ENCODE measurements at regions not wholly inside any gene's neighbourhood (a gene's known extent, or its start where the extent isn't known, plus 50 kb on each side); places are given as distances from the start of the nearest gene placed in this dataset.

GRCh38 chr9:89826186-89826585 lies 221.4 kb downstream of the GADD45G start (continued):
- TF ChIP-seq, protein P1, sequence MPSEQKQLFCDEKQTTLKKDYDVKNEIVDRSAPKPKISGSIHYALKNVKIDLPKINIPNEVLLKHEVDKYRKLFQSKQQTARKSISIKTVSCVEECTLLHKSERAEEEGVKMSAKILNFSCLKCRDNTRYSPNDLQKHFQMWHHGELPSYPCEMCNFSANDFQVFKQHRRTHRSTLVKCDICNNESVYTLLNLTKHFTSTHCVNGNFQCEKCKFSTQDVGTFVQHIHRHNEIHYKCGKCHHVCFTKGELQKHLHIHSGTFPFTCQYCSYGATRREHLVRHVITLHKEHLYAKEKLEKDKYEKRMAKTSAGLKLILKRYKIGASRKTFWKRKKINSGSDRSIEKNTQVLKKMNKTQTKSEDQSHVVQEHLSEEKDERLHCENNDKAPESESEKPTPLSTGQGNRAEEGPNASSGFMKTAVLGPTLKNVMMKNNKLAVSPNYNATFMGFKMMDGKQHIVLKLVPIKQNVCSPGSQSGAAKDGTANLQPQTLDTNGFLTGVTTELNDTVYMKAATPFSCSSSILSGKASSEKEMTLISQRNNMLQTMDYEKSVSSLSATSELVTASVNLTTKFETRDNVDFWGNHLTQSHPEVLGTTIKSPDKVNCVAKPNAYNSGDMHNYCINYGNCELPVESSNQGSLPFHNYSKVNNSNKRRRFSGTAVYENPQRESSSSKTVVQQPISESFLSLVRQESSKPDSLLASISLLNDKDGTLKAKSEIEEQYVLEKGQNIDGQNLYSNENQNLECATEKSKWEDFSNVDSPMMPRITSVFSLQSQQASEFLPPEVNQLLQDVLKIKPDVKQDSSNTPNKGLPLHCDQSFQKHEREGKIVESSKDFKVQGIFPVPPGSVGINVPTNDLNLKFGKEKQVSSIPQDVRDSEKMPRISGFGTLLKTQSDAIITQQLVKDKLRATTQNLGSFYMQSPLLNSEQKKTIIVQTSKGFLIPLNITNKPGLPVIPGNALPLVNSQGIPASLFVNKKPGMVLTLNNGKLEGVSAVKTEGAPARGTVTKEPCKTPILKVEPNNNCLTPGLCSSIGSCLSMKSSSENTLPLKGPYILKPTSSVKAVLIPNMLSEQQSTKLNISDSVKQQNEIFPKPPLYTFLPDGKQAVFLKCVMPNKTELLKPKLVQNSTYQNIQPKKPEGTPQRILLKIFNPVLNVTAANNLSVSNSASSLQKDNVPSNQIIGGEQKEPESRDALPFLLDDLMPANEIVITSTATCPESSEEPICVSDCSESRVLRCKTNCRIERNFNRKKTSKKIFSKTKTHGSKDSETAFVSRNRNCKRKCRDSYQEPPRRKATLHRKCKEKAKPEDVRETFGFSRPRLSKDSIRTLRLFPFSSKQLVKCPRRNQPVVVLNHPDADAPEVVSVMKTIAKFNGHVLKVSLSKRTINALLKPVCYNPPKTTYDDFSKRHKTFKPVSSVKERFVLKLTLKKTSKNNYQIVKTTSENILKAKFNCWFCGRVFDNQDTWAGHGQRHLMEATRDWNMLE (tag by site-specific recombination; conservative IDR thresholded peaks at IDR 0.05; ENCODE audit: low read depth) = no peak
- no peak for TF ChIP-seq ZNF664 (tag by site-specific recombination; IDR thresholded peaks at IDR 0.05)

DNA sequence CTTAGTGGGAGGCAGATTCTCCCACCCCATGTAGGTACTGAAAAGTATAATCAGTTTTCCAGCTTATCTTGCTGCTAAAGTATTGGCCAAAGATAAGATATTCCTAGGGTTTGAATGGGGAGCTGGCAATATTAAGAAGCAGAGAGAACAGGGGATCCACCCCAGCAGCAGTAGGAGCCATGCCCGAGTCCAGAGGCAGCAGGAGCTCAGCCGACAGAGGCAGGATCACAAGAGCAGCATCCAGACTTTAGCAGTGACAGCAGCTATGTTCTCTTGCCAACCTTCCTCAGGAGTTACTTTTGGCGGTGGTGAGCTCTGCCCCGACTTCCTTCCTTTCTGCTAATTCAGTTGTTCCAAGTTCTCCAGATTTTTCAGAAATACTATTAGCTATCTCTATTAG lies 224.5 kb downstream of the GADD45G start:
- no peaks in the 10 kb centered on the region for H3K4me1 ChIP-seq (ENCODE audit: control insufficient read depth, insufficient read depth, low read length)
- no peak overlapping the region for H3K27ac ChIP-seq (ENCODE audit: extremely low read depth, low read depth, low read length)
- H3K9me3 ChIP-seq (ENCODE audit: control insufficient read depth, insufficient read depth, low read depth, low read length) = no peaks in the 10 kb centered on the region
- no peak overlapping the region for H3K4me3 ChIP-seq (ENCODE audit: low read depth, low read length)
- POLR2A ChIA-PET = no interaction called here
- TF ChIP-seq ZNF626 (tag by site-specific recombination; IDR thresholded peaks at IDR 0.05) = no peak
- no peak for TF ChIP-seq SCRT2 (tag by site-specific recombination; IDR thresholded peaks at IDR 0.05)
- no peak for TF ChIP-seq REST (tag by site-specific recombination; IDR thresholded peaks at IDR 0.05)
- TF ChIP-seq KLF10 (tag by site-specific recombination; IDR thresholded peaks at IDR 0.05) = no peak
- TF ChIP-seq WT1 (tag by site-specific recombination; IDR thresholded peaks at IDR 0.05) = no peak
- TF ChIP-seq ZNF610 (tag by site-specific recombination; IDR thresholded peaks at IDR 0.05; ENCODE audit: borderline replicate concordance) = no peak
- TF ChIP-seq OSR2 (tag by site-specific recombination; IDR thresholded peaks at IDR 0.05) = no peak
- no peak for TF ChIP-seq ZBTB48 (tag by site-specific recombination; IDR thresholded peaks at IDR 0.05)
- TF ChIP-seq HOXD13 (CRISPR knock-in tag; IDR thresholded peaks at IDR 0.05; ENCODE audit: borderline replicate concordance) = no peak
- no peak for TF ChIP-seq ZSCAN18 (tag by site-specific recombination; IDR thresholded peaks at IDR 0.05)
- no peak for TF ChIP-seq KLF8 (tag by site-specific recombination; IDR thresholded peaks at IDR 0.05)
- TF ChIP-seq ZNF362 (tag by site-specific recombination; IDR thresholded peaks at IDR 0.05) = no peak
- no peak for TF ChIP-seq ZNF704 (tag by site-specific recombination; IDR thresholded peaks at IDR 0.05)
- TF ChIP-seq GLIS1 (tag by site-specific recombination; IDR thresholded peaks at IDR 0.05) = no peak
- TF ChIP-seq RBAK (tag by site-specific recombination; IDR thresholded peaks at IDR 0.05) = no peak
- no peak for TF ChIP-seq KLF7 (tag by site-specific recombination; IDR thresholded peaks at IDR 0.05; ENCODE audit: borderline replicate concordance)
- no peak for TF ChIP-seq SP3 (tag by site-specific recombination; IDR thresholded peaks at IDR 0.05)
- no peak for TF ChIP-seq MZF1 (tag by site-specific recombination; IDR thresholded peaks at IDR 0.05; ENCODE audit: borderline replicate concordance)
- CTCF ChIA-PET = no interaction called here
- no peaks in the 10 kb centered on the region for H3K36me3 ChIP-seq (ENCODE audit: control insufficient read depth in 2 of 2, insufficient read depth in 1 of 2, low read length in 2 of 2)
